ENCODE measurements at regions not wholly inside any gene's neighbourhood (a gene's known extent, or its start where the extent isn't known, plus 50 kb on each side); places are given as distances from the start of the nearest gene placed in this dataset.

DNA sequence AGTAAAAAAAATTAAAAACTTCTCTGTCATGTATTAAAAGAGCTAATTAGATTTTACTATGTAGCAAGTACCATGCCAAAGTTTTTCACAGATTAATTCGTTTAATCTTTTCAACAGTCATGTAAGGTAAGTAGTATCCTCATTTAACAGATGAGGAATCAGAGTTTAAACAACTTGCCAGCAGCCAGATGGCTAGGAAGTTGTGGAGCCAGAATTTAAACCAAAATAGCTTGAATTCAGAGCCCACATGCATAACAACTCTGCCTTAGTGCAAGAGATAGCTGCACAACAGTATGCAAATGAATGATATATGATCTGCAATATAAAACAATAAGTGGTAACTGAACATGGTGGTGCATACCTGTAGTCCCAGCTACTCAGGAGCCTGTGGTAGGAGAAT, 75.3 kb downstream of the NAP1L3 start:
- TF ChIP-seq POLR2A (IDR thresholded peaks at IDR 0.05) = no peak
- TF ChIP-seq, protein P1, sequence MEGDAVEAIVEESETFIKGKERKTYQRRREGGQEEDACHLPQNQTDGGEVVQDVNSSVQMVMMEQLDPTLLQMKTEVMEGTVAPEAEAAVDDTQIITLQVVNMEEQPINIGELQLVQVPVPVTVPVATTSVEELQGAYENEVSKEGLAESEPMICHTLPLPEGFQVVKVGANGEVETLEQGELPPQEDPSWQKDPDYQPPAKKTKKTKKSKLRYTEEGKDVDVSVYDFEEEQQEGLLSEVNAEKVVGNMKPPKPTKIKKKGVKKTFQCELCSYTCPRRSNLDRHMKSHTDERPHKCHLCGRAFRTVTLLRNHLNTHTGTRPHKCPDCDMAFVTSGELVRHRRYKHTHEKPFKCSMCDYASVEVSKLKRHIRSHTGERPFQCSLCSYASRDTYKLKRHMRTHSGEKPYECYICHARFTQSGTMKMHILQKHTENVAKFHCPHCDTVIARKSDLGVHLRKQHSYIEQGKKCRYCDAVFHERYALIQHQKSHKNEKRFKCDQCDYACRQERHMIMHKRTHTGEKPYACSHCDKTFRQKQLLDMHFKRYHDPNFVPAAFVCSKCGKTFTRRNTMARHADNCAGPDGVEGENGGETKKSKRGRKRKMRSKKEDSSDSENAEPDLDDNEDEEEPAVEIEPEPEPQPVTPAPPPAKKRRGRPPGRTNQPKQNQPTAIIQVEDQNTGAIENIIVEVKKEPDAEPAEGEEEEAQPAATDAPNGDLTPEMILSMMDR (IDR thresholded peaks at IDR 0.05) = no peak
